ENCODE measurements at regions not wholly inside any gene's neighbourhood (a gene's known extent, or its start where the extent isn't known, plus 50 kb on each side); places are given as distances from the start of the nearest gene placed in this dataset.
A peak's percentile ranks its signal among the peaks of the same experiment; 100 is the strongest.

- Histone ChIP-seq H3K4me3 (no peak overlapping the region), H3K36me3 (no peaks in the 10 kb centered on the region), H3K9me3 (no peaks in the 10 kb centered on the region), H3K27me3 (no peaks in the 10 kb centered on the region), H3K4me1 (ENCODE audit: insufficient read depth) (no peaks in the 10 kb centered on the region), H3K27ac (no peak overlapping the region)
- DNase-seq: no peak
- WGBS, 3 donors: 47 to 53% (median 49%) methylated on average over 4 of the region's 4 CpGs
- no peak for TF ChIP-seq CTCF (IDR thresholded peaks at IDR 0.05)
- TF ChIP-seq POLR2A (IDR thresholded peaks at IDR 0.05): no peak
- TF ChIP-seq EP300 (IDR thresholded peaks at IDR 0.05): no peak
- intact Hi-C loops (cut with DNase I): no loop called here
These were observed 146.0 kb upstream of the NAMPT start for GRCh38 chr7:106430535-106431455.

GRCh38 chr7:106430103-106430502 lies 145.3 kb upstream of the NAMPT start:
- Histone ChIP-seq H3K36me3 (no peaks in the 10 kb centered on the region), H3K27me3 (no peaks in the 10 kb centered on the region), H3K9me3 (no peaks in the 10 kb centered on the region), H3K4me3 (no peak overlapping the region), H3K27ac (no peak overlapping the region), H3K4me1 (ENCODE audit: insufficient read depth) (peaks cover 4% of the 10 kb centered on the region)
- intact Hi-C loops (cut with DNase I): no loop called here
- WGBS, 3 donors: 58 to 77% (median 59%) methylated on average over 4 of the region's 4 CpGs
- TF ChIP-seq EP300 (IDR thresholded peaks at IDR 0.05) (no peak), CTCF (IDR thresholded peaks at IDR 0.05) (no peak), POLR2A (IDR thresholded peaks at IDR 0.05) (no peak)
- DNase-seq: no peak

GRCh38 chr7:106426803-106427202 lies 142.0 kb upstream of the NAMPT start:
- Histone ChIP-seq H3K27ac (no peak overlapping the region), H3K4me1 (ENCODE audit: insufficient read depth) (peaks cover 7% of the 10 kb centered on the region), H3K4me3 (no peak overlapping the region), H3K27me3 (no peaks in the 10 kb centered on the region), H3K36me3 (no peaks in the 10 kb centered on the region), H3K9me3 (no peaks in the 10 kb centered on the region)
- 52 to 69% (median 66%) methylated on average over 7 of the region's 7 CpGs for WGBS, 3 donors
- DNase-seq: peak in 1 of 5 donors; percentile 26
- no peak for TF ChIP-seq POLR2A (IDR thresholded peaks at IDR 0.05)
- no peak for TF ChIP-seq CTCF (IDR thresholded peaks at IDR 0.05)
- TF ChIP-seq EP300 (IDR thresholded peaks at IDR 0.05): no peak
- intact Hi-C loops (cut with DNase I): no loop called here

GRCh38 chr7:106425017-106425719 lies 140.4 kb upstream of the NAMPT start:
- Histone ChIP-seq H3K27me3 (no peaks in the 10 kb centered on the region), H3K27ac (no peak overlapping the region), H3K9me3 (no peaks in the 10 kb centered on the region), H3K36me3 (no peaks in the 10 kb centered on the region), H3K4me3 (no peak overlapping the region), H3K4me1 (ENCODE audit: insufficient read depth) (peaks cover 10% of the 10 kb centered on the region)
- 15 to 22% (median 20%) methylated on average over 7 of the region's 7 CpGs for WGBS, 3 donors
- DNase-seq: peak; percentile 44 to 86 (median 57)
- peak; percentile 100 for TF ChIP-seq EP300 (IDR thresholded peaks at IDR 0.05)
- no peak for TF ChIP-seq CTCF (IDR thresholded peaks at IDR 0.05)
- intact Hi-C loops (cut with DNase I): no loop called here
